SK-N-SH (cell line): ENCODE measurements at regions not wholly inside any gene's neighbourhood (a gene's known extent, or its start where the extent isn't known, plus 50 kb on each side); places are given as distances from the start of the nearest gene placed in this dataset.

Experiments
- CTCF ChIP-seq: fragments of 200-600 bp; sonication (generic); IDR thresholded peaks from 2 replicates; pipeline ENCODE4 v1.6.1; 2017; ENCODE audit warnings: antibody characterized with exemption, mild to moderate bottlenecking, moderate library complexity
- EP300 ChIP-seq, 2 experiments: IDR thresholded peaks; 2 replicates each; pipeline versions ENCODE4 v1.4.0 to v1.6.1; 2012; ENCODE audit warnings: borderline replicate concordance in 1 of 2, low read depth in 1 of 2, low read length in 1 of 2
- MXI1 ChIP-seq: IDR thresholded peaks from 2 replicates; pipeline ENCODE4 v1.6.1; 2012; ENCODE audit warnings: mild to moderate bottlenecking, low read depth, low read length, improper control_type of control experiment
- TEAD4 ChIP-seq: IDR thresholded peaks from 2 replicates; pipeline ENCODE4 v1.4.0; 2012; ENCODE audit warnings: mild to moderate bottlenecking, borderline replicate concordance; ENCODE audit not compliant: insufficient read depth

DNA sequence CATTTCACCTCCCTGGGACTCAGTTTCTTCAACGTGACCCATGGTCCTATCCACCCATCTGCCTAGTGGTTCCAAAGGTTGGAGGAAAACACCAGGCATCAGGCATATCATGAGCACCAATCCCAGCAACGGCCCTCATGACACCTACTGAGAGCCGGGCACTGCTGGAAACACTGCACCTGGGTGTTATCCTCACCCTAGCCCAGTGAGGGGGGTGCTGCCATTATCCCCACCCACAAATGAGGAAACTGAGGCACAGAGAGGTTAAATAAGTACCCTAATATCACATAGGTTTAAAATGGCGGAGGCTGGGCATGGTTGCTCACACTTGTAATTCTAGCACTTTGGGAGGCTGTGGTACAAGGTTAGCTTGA is 206.9 kb downstream of the MATN1 start:
- TF ChIP-seq TEAD4 (no peak), CTCF (no peak), EP300 (IDR thresholded peaks at IDR 0.05; ENCODE audit: borderline replicate concordance in 1 of 2, low read depth in 1 of 2, low read length in 1 of 2) (no peak), MXI1 (no peak)
